GM21515 (cell line): ENCODE measurements at regions not wholly inside any gene's neighbourhood (a gene's known extent, or its start where the extent isn't known, plus 50 kb on each side); places are given as distances from the start of the nearest gene placed in this dataset.
"Not testable (repeated sequence)": the region's sequence is repeated elsewhere in the genome, so short reads cannot be mapped to it uniquely, and the experiment has no call there.

ENCODE experiments used
- ATAC-seq: cut with Tn5 transposase; IDR thresholded peaks from one replicate; pipeline ENCODE4 v1.9.1; 2021; ENCODE audit not compliant: unreplicated experiment

GRCh38 chr3:144677103-144677502 lies 705.5 kb downstream of the DIPK2A start:
- no peak for ATAC-seq

- ATAC-seq, result no peak
These were observed 711.4 kb downstream of the DIPK2A start for GRCh38 chr3:144683065-144683464.

GRCh38 chr3:144687862-144688261 lies 716.2 kb downstream of the DIPK2A start:
- ATAC-seq, result no peak

- no peak for ATAC-seq
These were observed 720.9 kb downstream of the DIPK2A start for GRCh38 chr3:144692488-144692887.

- ATAC-seq, result no peak
These were observed 736.8 kb downstream of the DIPK2A start for GRCh38 chr3:144708437-144708836.

- no peak for ATAC-seq
These were observed 765.7 kb downstream of the DIPK2A start for GRCh38 chr3:144737281-144737680.

- ATAC-seq, result no peak
These were observed 771.6 kb downstream of the DIPK2A start for GRCh38 chr3:144743225-144743668.

- ATAC-seq, result no peak
These were observed 772.9 kb downstream of the DIPK2A start for GRCh38 chr3:144744473-144744872.

- ATAC-seq, result no peak
These were observed 775.0 kb downstream of the DIPK2A start for GRCh38 chr3:144746631-144747030.

- ATAC-seq, result not testable (repeated sequence)
These were observed 778.1 kb downstream of the DIPK2A start for GRCh38 chr3:144749536-144750253.

GRCh38 chr3:144754076-144754783 lies 782.6 kb downstream of the DIPK2A start:
- ATAC-seq, result no peak

GRCh38 chr3:144756704-144757440 lies 785.2 kb downstream of the DIPK2A start:
- ATAC-seq, result no peak

GRCh38 chr3:144760831-144761230 lies 789.2 kb downstream of the DIPK2A start:
- no peak for ATAC-seq

- no peak for ATAC-seq
These were observed 790.5 kb downstream of the DIPK2A start for GRCh38 chr3:144762091-144762490.

GRCh38 chr3:144763878-144764454 lies 792.3 kb downstream of the DIPK2A start:
- peak; percentile 86 for ATAC-seq

- ATAC-seq, result no peak
These were observed 798.7 kb downstream of the DIPK2A start for GRCh38 chr3:144770281-144770680.

GRCh38 chr3:144770915-144771351 lies 799.3 kb downstream of the DIPK2A start:
- no peak for ATAC-seq

GRCh38 chr3:144771381-144771870 lies 799.8 kb downstream of the DIPK2A start:
- ATAC-seq, result no peak

GRCh38 chr3:144772372-144772771 lies 800.7 kb downstream of the DIPK2A start:
- ATAC-seq, result no peak

GRCh38 chr3:144773350-144773749 lies 801.7 kb downstream of the DIPK2A start:
- ATAC-seq, result no peak

GRCh38 chr3:144774897-144775296 lies 803.3 kb downstream of the DIPK2A start:
- ATAC-seq, result no peak
